ENCODE measurements at regions not wholly inside any gene's neighbourhood (a gene's known extent, or its start where the extent isn't known, plus 50 kb on each side); places are given as distances from the start of the nearest gene placed in this dataset.

- TF ChIP-seq CTCF (IDR thresholded peaks at IDR 0.05) (no peak), POLR2A (IDR thresholded peaks at IDR 0.05) (no peak)
These were observed 216.4 kb upstream of the MAP3K1 start for GRCh38 chr5:56598941-56599340.

All from right lobe of liver (tissue), 4 donors.